ENCODE measurements at regions not wholly inside any gene's neighbourhood (a gene's known extent, or its start where the extent isn't known, plus 50 kb on each side); places are given as distances from the start of the nearest gene placed in this dataset.

DNA sequence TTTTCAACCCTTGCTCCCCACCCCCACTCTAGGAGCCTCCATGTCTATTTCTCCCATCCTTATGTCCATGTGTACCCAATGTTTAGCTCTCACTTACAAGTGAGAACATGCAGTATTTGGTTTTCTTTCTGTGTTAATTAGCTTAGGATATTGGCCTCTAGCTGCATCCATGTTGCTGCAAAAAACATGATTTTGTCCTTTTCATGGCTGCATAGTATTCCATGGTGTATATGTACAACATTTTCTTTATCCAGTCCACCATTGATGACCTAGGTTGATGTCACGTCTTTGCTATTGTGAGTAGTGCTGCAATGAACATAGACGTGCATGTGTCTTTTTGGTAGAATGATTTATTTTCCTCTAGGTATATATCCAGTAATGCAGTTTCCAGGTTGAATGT lies 472.8 kb downstream of the ZNF674 start:
- Histone ChIP-seq H3K27me3 (no peaks in the 10 kb centered on the region), H4K20me1 (no peaks in the 10 kb centered on the region), H3K4me1 (no peaks in the 10 kb centered on the region), H3K9ac (no peak overlapping the region), H3K9me3 (no peaks in the 10 kb centered on the region; the same call in 1 of the 2 replicates), H3K36me3 (no peaks in the 10 kb centered on the region), H3K4me2 (no peak overlapping the region), H3K4me3 (no peak overlapping the region), H3K27ac (no peak overlapping the region)
- TF ChIP-seq Cebpa-rat (IDR thresholded peaks at IDR 0.05) = no peak

DNA sequence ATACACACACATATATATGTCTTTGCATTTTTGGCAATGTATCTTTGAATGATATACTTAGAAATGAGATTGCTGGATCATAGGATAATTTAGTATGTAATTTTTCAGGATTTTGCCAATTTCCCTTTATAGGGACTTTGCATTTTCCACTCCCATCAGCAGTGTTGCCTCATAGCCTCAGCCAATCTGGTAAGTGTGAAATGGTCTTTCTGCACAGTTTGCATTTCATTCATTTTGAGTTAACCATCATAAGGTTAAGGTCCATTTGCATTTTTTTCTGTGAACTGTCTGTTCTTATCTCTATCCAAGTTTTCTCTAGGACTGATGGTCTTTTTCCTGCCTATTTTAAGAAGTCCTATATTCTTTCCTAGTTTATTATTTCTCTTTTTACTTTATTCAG lies 474.8 kb downstream of the ZNF674 start:
- Histone ChIP-seq H4K20me1 (no peaks in the 10 kb centered on the region), H3K9ac (no peak overlapping the region), H3K27ac (no peak overlapping the region), H3K4me2 (no peak overlapping the region), H3K4me1 (no peaks in the 10 kb centered on the region), H3K9me3 (no peaks in the 10 kb centered on the region; the same call in 1 of the 2 replicates), H3K36me3 (no peaks in the 10 kb centered on the region), H3K27me3 (no peaks in the 10 kb centered on the region), H3K4me3 (no peak overlapping the region)
- no peak for TF ChIP-seq Cebpa-rat (IDR thresholded peaks at IDR 0.05)

- TF ChIP-seq Cebpa-rat (IDR thresholded peaks at IDR 0.05) = no peak
- Histone ChIP-seq H3K27ac (no peak overlapping the region), H3K4me3 (no peak overlapping the region)
Measured at GRCh38 chrX:46059316-46059715, 485.9 kb downstream of the ZNF674 start.

GRCh38 chrX:46044486-46044885 lies 500.7 kb downstream of the ZNF674 start:
- H4K20me1 ChIP-seq = no peaks in the 10 kb centered on the region
- no peaks in the 10 kb centered on the region for H3K27me3 ChIP-seq
- H3K4me1 ChIP-seq = peaks cover 7% of the 10 kb centered on the region
- no peak overlapping the region for H3K4me3 ChIP-seq
- H3K36me3 ChIP-seq = no peaks in the 10 kb centered on the region
- H3K4me2 ChIP-seq = no peak overlapping the region
- H3K9ac ChIP-seq = no peak overlapping the region
- peaks cover 24% of the 10 kb centered on the region for H3K9me3 ChIP-seq
- H3K27ac ChIP-seq = no peak overlapping the region
- TF ChIP-seq Cebpa-rat (IDR thresholded peaks at IDR 0.05) = no peak

More at GRCh38 chrX:46059316-46059715, 485.9 kb downstream of the ZNF674 start:
- no peaks in the 10 kb centered on the region for H3K27me3 ChIP-seq
- no peaks in the 10 kb centered on the region for H4K20me1 ChIP-seq
- H3K4me1 ChIP-seq = no peaks in the 10 kb centered on the region
- H3K9me3 ChIP-seq = peaks cover 4% of the 10 kb centered on the region
- H3K9ac ChIP-seq = no peak overlapping the region
- no peaks in the 10 kb centered on the region for H3K36me3 ChIP-seq
- no peak overlapping the region for H3K4me2 ChIP-seq

- H3K27me3 ChIP-seq = no peaks in the 10 kb centered on the region
- peaks cover 37% of the 10 kb centered on the region for H3K9me3 ChIP-seq
- H3K4me3 ChIP-seq = no peak overlapping the region
- H3K36me3 ChIP-seq = no peaks in the 10 kb centered on the region
- no peak overlapping the region for H3K27ac ChIP-seq
- peaks cover 30% of the 10 kb centered on the region for H3K4me1 ChIP-seq
- peak overlapping the region; percentile 33 for H3K4me2 ChIP-seq
- no peak for TF ChIP-seq Cebpa-rat (IDR thresholded peaks at IDR 0.05)
- no peak overlapping the region for H3K9ac ChIP-seq
- no peaks in the 10 kb centered on the region for H4K20me1 ChIP-seq
Measured at GRCh38 chrX:46040001-46040400, 505.2 kb downstream of the ZNF674 start.

DNA sequence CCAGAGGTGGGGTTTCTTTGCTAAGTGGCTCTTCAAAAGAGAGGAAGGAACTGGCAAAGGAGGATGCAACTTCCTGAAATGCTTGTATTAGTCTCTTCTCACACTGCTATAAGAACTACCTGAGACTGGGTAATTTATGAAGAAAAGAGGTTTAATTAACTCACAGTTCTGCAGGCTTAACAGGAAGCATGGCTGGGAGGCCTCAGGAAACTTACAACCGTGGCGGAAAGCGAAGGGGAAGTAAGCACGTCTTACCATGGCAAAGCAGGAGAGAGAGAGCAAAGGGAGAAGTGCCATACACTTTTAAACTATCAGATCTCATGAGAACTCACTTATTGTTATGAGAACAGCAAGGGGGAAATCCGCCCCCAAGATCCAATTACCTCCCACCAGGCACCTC lies 505.7 kb downstream of the ZNF674 start:
- Histone ChIP-seq H3K27ac (no peak overlapping the region), H3K36me3 (no peaks in the 10 kb centered on the region), H3K9me3 (peaks cover 37% of the 10 kb centered on the region), H3K27me3 (no peaks in the 10 kb centered on the region), H4K20me1 (no peaks in the 10 kb centered on the region), H3K4me1 (peaks cover 30% of the 10 kb centered on the region), H3K9ac (no peak overlapping the region), H3K4me3 (no peak overlapping the region), H3K4me2 (peak overlapping the region; percentile 33)
- TF ChIP-seq Cebpa-rat (IDR thresholded peaks at IDR 0.05) = no peak

DNA sequence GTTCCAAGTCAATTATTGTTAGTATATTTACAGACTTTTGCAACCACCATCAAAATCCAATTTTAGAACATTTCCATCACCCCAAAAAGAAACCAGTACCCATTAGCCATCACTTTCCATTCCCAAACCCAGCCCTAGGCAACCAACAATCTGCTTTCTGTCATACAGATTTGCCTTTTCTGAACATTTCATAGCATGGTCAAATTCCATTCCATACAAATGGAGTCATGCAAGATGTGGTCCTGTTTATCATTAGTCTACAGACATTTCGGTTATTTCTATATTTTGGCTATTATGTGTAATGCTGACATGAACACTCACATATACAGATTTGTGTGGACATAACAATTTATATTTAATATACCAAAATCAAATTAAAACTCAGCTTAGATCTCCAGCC lies 508.7 kb downstream of the ZNF674 start:
- Histone ChIP-seq H4K20me1 (no peaks in the 10 kb centered on the region), H3K4me3 (no peak overlapping the region), H3K27me3 (no peaks in the 10 kb centered on the region), H3K4me2 (no peak overlapping the region), H3K4me1 (peaks cover 30% of the 10 kb centered on the region), H3K9ac (no peak overlapping the region), H3K36me3 (no peaks in the 10 kb centered on the region), H3K9me3 (peaks cover 33% of the 10 kb centered on the region), H3K27ac (no peak overlapping the region)
- no peak for TF ChIP-seq Cebpa-rat (IDR thresholded peaks at IDR 0.05)

GRCh38 chrX:46034868-46035267 lies 510.4 kb downstream of the ZNF674 start:
- peaks cover 26% of the 10 kb centered on the region for H3K4me1 ChIP-seq
- no peak for TF ChIP-seq Cebpa-rat (IDR thresholded peaks at IDR 0.05)
- H4K20me1 ChIP-seq = no peaks in the 10 kb centered on the region
- H3K4me2 ChIP-seq = no peak overlapping the region
- H3K27me3 ChIP-seq = no peaks in the 10 kb centered on the region
- H3K36me3 ChIP-seq = no peaks in the 10 kb centered on the region
- no peak overlapping the region for H3K27ac ChIP-seq
- H3K4me3 ChIP-seq = no peak overlapping the region
- peaks cover 16% of the 10 kb centered on the region for H3K9me3 ChIP-seq
- no peak overlapping the region for H3K9ac ChIP-seq

GRCh38 chrX:46029777-46030176 lies 515.4 kb downstream of the ZNF674 start:
- H3K4me2 ChIP-seq = no peak overlapping the region
- H3K9me3 ChIP-seq = peaks cover 2% of the 10 kb centered on the region; the same call in 1 of the 2 replicates
- TF ChIP-seq Cebpa-rat (IDR thresholded peaks at IDR 0.05) = no peak
- no peak overlapping the region for H3K9ac ChIP-seq
- H3K27me3 ChIP-seq = no peaks in the 10 kb centered on the region
- no peaks in the 10 kb centered on the region for H3K36me3 ChIP-seq
- H3K4me1 ChIP-seq = no peaks in the 10 kb centered on the region
- H3K27ac ChIP-seq = no peak overlapping the region
- H3K4me3 ChIP-seq = no peak overlapping the region
- no peaks in the 10 kb centered on the region for H4K20me1 ChIP-seq

DNA sequence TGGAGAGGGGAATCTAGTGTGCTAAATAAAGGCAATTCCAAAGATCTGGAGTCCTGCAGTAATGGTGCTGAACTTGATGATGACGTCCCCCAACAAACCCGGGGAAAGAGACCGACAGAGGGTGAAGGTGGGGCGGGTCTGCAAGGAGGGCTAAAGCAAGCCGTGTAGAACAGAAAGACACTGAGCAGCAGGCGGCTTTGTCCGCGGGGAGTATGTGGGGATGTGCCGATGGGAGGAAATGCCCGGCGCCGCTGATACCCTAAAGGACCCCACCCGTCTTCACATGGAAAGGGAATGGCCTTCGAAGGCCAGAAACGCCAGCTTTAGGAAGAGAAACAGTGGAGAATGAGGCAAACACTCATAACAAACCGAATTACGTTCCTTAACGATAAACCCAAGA lies 528.9 kb downstream of the ZNF674 start:
- H3K36me3 ChIP-seq = no peaks in the 10 kb centered on the region
- no peak overlapping the region for H3K27ac ChIP-seq
- no peaks in the 10 kb centered on the region for H3K9me3 ChIP-seq
- no peaks in the 10 kb centered on the region for H3K4me1 ChIP-seq
- no peak overlapping the region for H3K4me2 ChIP-seq
- no peak overlapping the region for H3K9ac ChIP-seq
- no peaks in the 10 kb centered on the region for H4K20me1 ChIP-seq
- no peak for TF ChIP-seq Cebpa-rat (IDR thresholded peaks at IDR 0.05)
- H3K27me3 ChIP-seq = no peaks in the 10 kb centered on the region
- no peak overlapping the region for H3K4me3 ChIP-seq

- no peaks in the 10 kb centered on the region for H3K27me3 ChIP-seq
- H3K4me2 ChIP-seq = no peak overlapping the region
- no peaks in the 10 kb centered on the region for H4K20me1 ChIP-seq
- no peak overlapping the region for H3K4me3 ChIP-seq
- no peaks in the 10 kb centered on the region for H3K36me3 ChIP-seq
- no peak overlapping the region for H3K27ac ChIP-seq
- no peaks in the 10 kb centered on the region for H3K4me1 ChIP-seq
- no peak overlapping the region for H3K9ac ChIP-seq
- H3K9me3 ChIP-seq = no peaks in the 10 kb centered on the region
- no peak for TF ChIP-seq Cebpa-rat (IDR thresholded peaks at IDR 0.05)
Measured at GRCh38 chrX:46015653-46016052, 529.6 kb downstream of the ZNF674 start.
